Activated CD4-positive, alpha-beta T cell treated with anti-CD3 and anti-CD28 coated beads, Interleukin-2, amount 50 U/mL, for 4 hours (primary cell): ENCODE measurements at regions not wholly inside any gene's neighbourhood (a gene's known extent, or its start where the extent isn't known, plus 50 kb on each side); places are given as distances from the start of the nearest gene placed in this dataset.

Experiments
- DNase-seq, 2 experiments: peaks; one replicate each; pipeline ENCODE4 v3.0.0-alpha.2; 2020

GRCh38 chr22:19574247-19574646, 50.0 kb upstream of the CLDN5 start:
- no peak for DNase-seq

GRCh38 chr22:19576460-19577421, 52.5 kb upstream of the CLDN5 start:
- peak; percentile 47 to 53 for DNase-seq

GRCh38 chr22:19577422-19577966, 53.3 kb upstream of the CLDN5 start:
- DNase-seq = no peak

GRCh38 chr22:19578180-19579004, 54.2 kb upstream of the CLDN5 start:
- no peak for DNase-seq

- DNase-seq = no peak
Observed at GRCh38 chr22:19579115-19579811, 55.1 kb upstream of the CLDN5 start.

- no peak for DNase-seq
Observed at GRCh38 chr22:19579880-19580279, 55.7 kb upstream of the CLDN5 start.

- DNase-seq = no peak
Observed at GRCh38 chr22:19580291-19580890, 56.2 kb upstream of the CLDN5 start.

GRCh38 chr22:19582033-19582693, 58.0 kb upstream of the CLDN5 start:
- no peak for DNase-seq

- no peak for DNase-seq
Observed at GRCh38 chr22:19586922-19587684, 62.9 kb upstream of the CLDN5 start.

GRCh38 chr22:19590696-19591095, 66.5 kb upstream of the CLDN5 start:
- no peak for DNase-seq

GRCh38 chr22:19591568-19591967, 67.4 kb upstream of the CLDN5 start:
- DNase-seq = no peak

GRCh38 chr22:19592464-19592863, 68.3 kb upstream of the CLDN5 start:
- no peak for DNase-seq

GRCh38 chr22:19593991-19594569, 69.9 kb upstream of the CLDN5 start:
- no peak for DNase-seq

- no peak for DNase-seq
Observed at GRCh38 chr22:19595532-19595931, 71.3 kb upstream of the CLDN5 start.

GRCh38 chr22:19596680-19597398, 72.6 kb upstream of the CLDN5 start:
- DNase-seq = no peak

- peak; percentile 26 to 33 for DNase-seq
Observed at GRCh38 chr22:19597399-19597735, 73.2 kb upstream of the CLDN5 start.

GRCh38 chr22:19598054-19598855, 74.0 kb upstream of the CLDN5 start:
- DNase-seq = no peak

- no peak for DNase-seq
Observed at GRCh38 chr22:19599004-19599403, 74.8 kb upstream of the CLDN5 start.

- DNase-seq = no peak
Observed at GRCh38 chr22:19599626-19600243, 75.5 kb upstream of the CLDN5 start.
